ENCODE measurements at regions not wholly inside any gene's neighbourhood (a gene's known extent, or its start where the extent isn't known, plus 50 kb on each side); places are given as distances from the start of the nearest gene placed in this dataset.
"Not testable (repeated sequence)": the region's sequence is repeated elsewhere in the genome, so short reads cannot be mapped to it uniquely, and the experiment has no call there.

DNA sequence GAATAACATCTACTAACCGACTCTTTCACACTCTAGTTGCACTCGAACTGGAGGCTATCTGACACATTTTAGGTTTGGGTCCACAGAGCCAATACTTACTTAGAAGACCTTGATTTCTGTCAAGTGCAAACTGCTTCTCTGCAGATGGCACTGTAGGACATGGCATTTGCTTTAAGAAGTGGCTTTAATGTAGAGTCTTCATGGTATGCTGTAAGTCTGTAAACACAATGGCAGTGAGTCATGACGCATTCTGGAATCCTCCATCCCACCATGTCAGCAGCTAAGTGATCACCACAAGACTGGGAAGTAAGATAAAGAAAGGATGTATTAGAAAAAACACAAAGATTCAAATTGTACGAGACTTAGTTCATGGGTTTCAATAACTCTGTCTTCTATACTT lies 377.0 kb upstream of the NOX3 start:
- peak; percentile 50 for DNase-seq (ENCODE audit: low read depth)

DNA sequence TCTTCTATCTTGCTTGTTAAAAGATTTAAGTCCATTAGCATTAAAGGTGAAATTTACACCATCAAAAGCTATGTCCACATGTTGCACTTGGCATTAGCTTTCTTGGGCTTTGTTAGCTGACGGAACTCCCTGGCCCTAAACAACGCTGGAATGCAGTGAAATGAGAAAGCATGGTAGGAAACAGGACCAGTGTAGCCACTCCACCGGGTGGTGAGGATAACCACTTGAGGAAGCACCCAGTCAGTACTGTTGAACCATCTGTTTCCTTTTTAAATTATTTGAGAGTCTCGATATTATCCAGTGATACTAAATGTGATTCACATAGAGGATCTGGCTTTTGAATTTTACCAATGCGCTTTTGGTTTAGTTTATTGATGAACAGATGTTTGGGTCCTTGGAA lies 374.9 kb upstream of the NOX3 start:
- DNase-seq (ENCODE audit: low read depth): no peak

GRCh38 chr6:155829646-155830045 lies 374.0 kb upstream of the NOX3 start:
- no peak for DNase-seq (ENCODE audit: low read depth)

DNA sequence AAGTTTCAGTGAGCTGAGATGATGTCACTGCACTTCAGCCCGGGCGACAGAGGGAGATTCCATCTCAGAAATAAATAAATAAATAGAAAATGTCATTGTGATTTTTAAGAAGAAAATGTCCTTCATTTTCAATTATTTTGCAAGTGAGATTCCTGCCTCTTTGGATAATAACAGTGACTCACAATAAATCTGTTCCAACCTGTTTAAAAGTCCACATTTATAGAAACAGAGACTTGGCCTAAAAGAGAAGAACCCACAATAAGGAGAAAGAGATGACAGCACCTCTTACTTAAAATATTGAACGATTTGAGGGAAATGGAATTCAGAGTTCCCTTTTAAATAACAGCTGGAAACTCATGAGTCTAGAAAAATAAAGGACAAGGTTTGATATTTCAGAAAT lies 373.4 kb upstream of the NOX3 start:
- no peak for DNase-seq (ENCODE audit: low read depth)

GRCh38 chr6:155818698-155819097 lies 363.1 kb upstream of the NOX3 start:
- DNase-seq (ENCODE audit: low read depth): no peak

- DNase-seq (ENCODE audit: low read depth): no peak
These were observed 357.9 kb upstream of the NOX3 start for GRCh38 chr6:155813548-155813947.

GRCh38 chr6:155807243-155807642 lies 351.6 kb upstream of the NOX3 start:
- DNase-seq (ENCODE audit: low read depth): no peak

DNA sequence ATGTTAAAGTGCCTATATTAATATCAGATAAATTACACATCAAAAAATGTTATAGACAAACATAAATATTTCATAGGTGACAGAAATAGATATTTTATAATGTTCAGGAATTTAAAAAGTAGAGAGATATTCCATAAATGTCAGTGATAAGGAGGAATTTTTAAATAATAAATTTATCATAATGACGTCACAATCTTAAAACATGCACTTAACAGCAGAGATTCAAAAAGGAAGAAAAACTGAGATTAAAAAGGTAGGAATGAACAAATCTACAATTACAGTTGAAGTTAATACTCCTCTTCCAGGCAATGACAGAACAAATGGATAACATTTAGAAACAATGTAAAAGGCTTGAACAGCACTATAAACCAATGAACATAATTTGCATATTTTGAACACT lies 345.4 kb upstream of the NOX3 start:
- DNase-seq (ENCODE audit: low read depth): no peak

GRCh38 chr6:155798876-155799275 lies 343.2 kb upstream of the NOX3 start:
- DNase-seq (ENCODE audit: low read depth): not testable (repeated sequence)

- peak; percentile 24 for DNase-seq (ENCODE audit: low read depth)
These were observed 339.6 kb upstream of the NOX3 start for GRCh38 chr6:155795173-155795796.

DNA sequence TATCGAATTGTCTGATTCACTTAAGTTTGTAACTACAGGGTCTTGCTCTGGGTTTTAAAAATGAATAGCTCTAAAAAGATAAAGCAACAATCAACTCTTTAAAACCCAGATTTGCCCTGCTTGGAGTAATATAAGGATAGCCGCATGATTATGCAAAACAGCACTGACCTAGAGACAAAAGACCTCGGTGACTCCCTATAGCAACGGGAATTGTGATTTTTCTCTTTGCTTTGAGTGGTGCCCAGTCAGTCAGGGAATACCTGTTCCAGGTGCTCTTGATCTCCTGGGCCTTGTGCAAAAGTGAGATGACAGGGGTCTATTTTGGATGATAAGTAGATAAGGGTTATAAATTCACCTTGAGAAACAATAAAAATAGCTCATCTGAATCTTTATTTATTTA lies 336.3 kb upstream of the NOX3 start:
- DNase-seq (ENCODE audit: low read depth): no peak

GRCh38 chr6:155791186-155791585 lies 335.5 kb upstream of the NOX3 start:
- DNase-seq (ENCODE audit: low read depth): no peak

DNA sequence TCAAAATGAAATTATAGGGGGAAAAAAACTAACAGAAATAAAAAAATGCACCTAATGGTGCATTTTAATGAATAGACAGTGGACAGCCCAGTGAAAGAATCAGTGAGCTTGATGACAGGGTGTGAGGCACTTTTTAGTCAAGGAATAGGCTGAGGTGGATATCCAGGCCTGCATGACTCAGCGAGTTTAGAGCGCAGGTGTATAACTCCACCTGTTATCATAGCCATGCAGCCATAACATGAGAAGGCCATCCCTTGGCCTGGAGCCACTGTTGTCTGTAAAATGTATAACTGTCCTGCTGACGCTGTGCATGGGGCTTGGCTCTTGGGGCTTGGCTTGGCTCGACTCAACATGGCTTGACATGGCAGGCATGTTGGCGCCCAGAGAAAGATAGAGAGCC lies 331.5 kb upstream of the NOX3 start:
- DNase-seq (ENCODE audit: low read depth): no peak

DNA sequence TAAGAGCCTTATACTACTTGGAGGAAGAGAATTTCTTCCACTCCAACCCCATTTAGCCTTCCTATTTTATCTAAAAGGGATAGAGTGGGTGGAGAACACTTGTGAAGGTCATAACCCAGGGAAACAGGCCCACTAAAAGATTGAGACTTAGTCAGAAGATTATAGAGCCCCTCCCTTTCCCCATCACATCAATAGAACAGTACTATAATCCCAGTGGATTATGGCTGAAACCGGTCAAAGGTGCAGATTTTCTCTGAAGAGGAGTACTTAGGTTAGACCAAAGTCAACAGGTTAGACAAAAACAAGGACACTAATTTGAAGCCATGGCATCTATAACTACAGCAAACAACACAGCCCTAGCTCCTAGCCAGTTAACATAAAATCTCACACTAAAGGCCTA lies 330.9 kb upstream of the NOX3 start:
- DNase-seq (ENCODE audit: low read depth): no peak

- DNase-seq (ENCODE audit: low read depth): peak; percentile 40
These were observed 327.3 kb upstream of the NOX3 start for GRCh38 chr6:155782739-155783459.

- peak; percentile 88 for DNase-seq (ENCODE audit: low read depth)
These were observed 326.7 kb upstream of the NOX3 start for GRCh38 chr6:155782320-155782731.

DNA sequence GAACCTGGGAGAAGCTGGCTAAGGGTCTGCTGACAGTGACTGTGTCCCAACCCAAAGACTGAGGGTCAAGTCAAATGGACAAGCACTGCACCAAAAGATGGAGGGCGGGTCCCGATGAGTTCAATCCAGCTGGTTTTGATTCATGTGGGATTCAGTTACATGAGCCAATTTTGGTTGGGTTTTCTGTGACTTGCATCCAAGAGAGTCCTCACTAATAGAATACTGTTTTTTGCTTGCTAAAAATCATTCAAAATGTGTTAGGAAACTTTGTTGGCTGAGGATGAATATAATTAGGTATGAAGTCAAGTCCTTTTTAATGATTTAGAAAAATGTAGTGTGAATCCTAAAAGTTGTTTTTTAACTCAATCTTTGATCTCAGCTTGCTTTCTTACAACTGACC lies 323.8 kb upstream of the NOX3 start:
- no peak for DNase-seq (ENCODE audit: low read depth)

DNA sequence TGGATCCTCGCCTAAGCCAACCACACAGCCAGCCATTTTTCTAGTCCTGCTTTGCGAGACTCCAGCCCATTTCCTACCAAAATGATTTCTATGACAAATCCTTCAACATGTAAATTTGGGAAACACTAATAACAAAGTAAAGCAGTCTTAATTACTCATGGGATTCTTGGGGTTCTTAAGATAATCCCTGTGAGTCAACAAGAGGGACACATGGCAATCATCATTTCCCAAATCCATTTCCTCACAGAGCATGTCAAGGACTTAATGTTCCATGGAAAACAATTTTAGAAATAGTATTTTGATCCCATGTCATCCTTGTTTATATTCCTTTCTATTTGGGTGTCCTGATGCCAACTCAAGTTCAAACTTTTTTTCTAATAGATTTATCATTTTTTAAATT lies 322.7 kb upstream of the NOX3 start:
- no peak for DNase-seq (ENCODE audit: low read depth)

GRCh38 chr6:155771822-155772221 lies 316.2 kb upstream of the NOX3 start:
- no peak for DNase-seq (ENCODE audit: low read depth)

DNA sequence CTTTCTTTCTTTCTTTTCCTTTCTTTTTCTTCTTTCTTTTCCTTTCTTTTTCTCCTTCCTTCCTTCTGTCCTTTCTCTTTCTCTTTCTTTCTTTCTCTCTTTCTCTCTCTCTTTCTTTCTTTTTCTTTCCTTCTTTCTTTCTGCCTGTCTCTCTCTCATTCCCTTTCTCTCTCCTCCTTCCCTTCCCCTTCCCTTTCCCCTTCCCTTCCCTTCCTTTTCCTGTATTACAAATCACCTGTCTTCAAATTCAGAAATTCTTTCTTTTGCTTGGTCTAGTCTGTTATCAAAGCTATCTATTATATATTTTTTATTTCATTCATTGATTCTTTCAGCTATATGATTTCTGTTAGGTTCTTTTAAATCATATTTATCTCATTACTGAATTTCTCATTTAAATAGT lies 315.2 kb upstream of the NOX3 start:
- DNase-seq (ENCODE audit: low read depth): no peak

DNA sequence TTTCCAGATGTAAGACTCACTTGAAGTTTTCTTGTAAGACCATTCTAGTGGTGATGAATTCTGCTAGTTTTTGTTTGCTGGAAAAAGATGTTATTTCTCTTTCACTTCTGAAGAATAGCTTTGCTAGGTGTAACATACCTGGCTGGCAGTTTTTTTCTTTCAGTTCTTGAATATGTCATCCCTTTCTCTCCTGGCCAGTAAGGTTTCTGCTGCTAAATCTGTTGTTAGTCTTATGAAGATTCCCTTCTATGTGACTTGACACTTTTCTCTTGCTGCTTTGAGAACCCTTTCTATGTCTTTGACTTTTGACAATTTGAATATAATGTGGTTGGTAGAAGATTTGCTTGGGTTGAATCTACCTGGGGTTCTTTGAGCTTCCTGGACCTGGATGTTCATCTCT lies 314.7 kb upstream of the NOX3 start:
- no peak for DNase-seq (ENCODE audit: low read depth)

GRCh38 chr6:155765275-155766194 lies 309.9 kb upstream of the NOX3 start:
- DNase-seq (ENCODE audit: low read depth): peak; percentile 62

DNA sequence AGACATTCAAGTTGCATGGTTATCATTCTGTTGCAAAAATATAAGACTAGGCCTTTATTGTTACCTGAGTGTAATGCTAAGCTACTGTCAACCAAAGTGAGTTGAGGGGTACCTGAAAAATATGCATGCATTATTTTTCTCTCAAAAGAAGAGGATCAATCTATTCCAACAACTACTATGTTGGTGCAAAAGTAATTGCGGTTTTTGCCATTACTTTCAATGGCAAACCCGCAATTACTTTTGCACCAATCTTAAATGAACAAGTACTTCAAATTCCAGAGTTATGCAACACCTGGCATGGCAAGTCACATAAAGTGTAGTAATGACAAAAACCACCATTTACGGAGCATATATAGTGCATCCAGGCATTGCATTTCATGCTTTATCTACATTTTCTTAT lies 307.0 kb upstream of the NOX3 start:
- DNase-seq (ENCODE audit: low read depth): no peak
